ENCODE measurements at regions not wholly inside any gene's neighbourhood (a gene's known extent, or its start where the extent isn't known, plus 50 kb on each side); places are given as distances from the start of the nearest gene placed in this dataset.

DNA sequence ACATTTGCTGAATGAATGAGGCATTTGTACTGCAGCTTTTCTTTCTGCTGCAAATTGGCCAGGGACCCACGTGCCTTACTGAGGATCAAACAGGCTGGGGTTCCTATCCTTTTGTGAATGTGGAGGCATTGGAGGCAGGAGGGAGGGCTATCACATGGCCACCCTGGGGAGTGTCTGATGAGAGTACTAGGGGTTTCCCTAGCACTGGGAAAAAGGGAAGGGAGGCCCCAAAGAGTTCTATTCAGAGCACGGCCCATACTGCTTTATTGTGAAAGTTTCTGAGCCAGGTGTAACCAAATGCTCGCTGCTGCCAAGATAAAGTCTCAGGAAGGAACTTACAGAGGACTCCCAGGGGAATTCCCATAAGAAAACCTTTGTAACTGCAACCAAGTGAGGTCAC, 78.4 kb upstream of the ANO1 start:
- TF ChIP-seq CTCF (IDR thresholded peaks at IDR 0.05; ENCODE audit: low read depth, low read length) = no peak
- no peak for TF ChIP-seq EZH2phosphoT487 (IDR thresholded peaks at IDR 0.05; ENCODE audit: low read depth)
